A673 (cell line): ENCODE measurements at regions not wholly inside any gene's neighbourhood (a gene's known extent, or its start where the extent isn't known, plus 50 kb on each side); places are given as distances from the start of the nearest gene placed in this dataset.

Experiments used
- BruUV-seq: library from RNA; stranded (reverse); fragments of 400-500 nt; replicated peaks from 2 replicates; lab custom pipeline; 2021; lab: Mats Ljungman, UMichigan
- CTCF ChIA-PET: fragments of 300-600 bp; sonication (Branson Sonifier 250); formaldehyde crosslinking; loops from one replicate; lab custom pipeline; 2022; ENCODE audit warnings: antibody characterized with exemption; lab: Charles Lee
- POLR2A ChIA-PET: fragments of 300-600 bp; sonication (Branson Sonifier 250); formaldehyde crosslinking; loops from one replicate; lab custom pipeline; 2022; ENCODE audit warnings: antibody characterized with exemption; ENCODE audit not compliant: low non-redundant PET; lab: Charles Lee
- DNase-seq: peaks from one replicate; pipeline ENCODE4 v3.0.0-alpha.2; 2015; ENCODE audit warnings: low spot score
- H3K27ac ChIP-seq: fragments of 200-600 bp; sonication (generic); 2 replicates; pipeline ENCODE4 v1.5.1; 2016; ENCODE audit warnings: mixed run types, low read depth, mild to moderate bottlenecking, mixed read lengths, antibody characterized with exemption, low read length; ENCODE audit not compliant: poor library complexity, severe bottlenecking
- H3K27me3 ChIP-seq: fragments of 200-600 bp; sonication (generic); replicated peaks from 2 replicates; pipeline ENCODE4 v1.6.1; 2017; ENCODE audit warnings: mixed run types, low read depth, mild to moderate bottlenecking, mixed read lengths, antibody characterized with exemption, low read length; ENCODE audit not compliant: insufficient read depth, poor library complexity
- H3K36me3 ChIP-seq: fragments of 200-600 bp; sonication (generic); 2 replicates; pipeline ENCODE4 v1.6.1; 2016; ENCODE audit warnings: mixed run types, mild to moderate bottlenecking, mixed read lengths, antibody characterized with exemption, low read length; ENCODE audit not compliant: insufficient read depth, poor library complexity, severe bottlenecking
- H3K4me1 ChIP-seq: fragments of 200-600 bp; sonication (generic); 2 replicates; pipeline ENCODE4 v1.6.1; 2017; ENCODE audit warnings: mixed run types, mild to moderate bottlenecking, mixed read lengths, antibody characterized with exemption, low read length; ENCODE audit not compliant: insufficient read depth, poor library complexity, severe bottlenecking
- H3K4me3 ChIP-seq: fragments of 200-600 bp; sonication (generic); 2 replicates; pipeline ENCODE4 v1.5.1; 2016; ENCODE audit warnings: low read depth, mixed run types, mild to moderate bottlenecking, mixed read lengths, low read length; ENCODE audit not compliant: poor library complexity, severe bottlenecking
- H3K9me3 ChIP-seq: fragments of 200-600 bp; sonication (generic); 2 replicates; pipeline ENCODE4 v1.6.1; 2016; ENCODE audit warnings: mixed run types, low read depth, mild to moderate bottlenecking, mixed read lengths, antibody characterized with exemption, low read length; ENCODE audit not compliant: poor library complexity, severe bottlenecking
- CTCF ChIP-seq: fragments of 300-800, 200-600 bp; sonication (generic); conservative IDR thresholded peaks from 2 replicates; pipeline ENCODE4 v1.5.1; 2017; ENCODE audit warnings: low read depth, mild to moderate bottlenecking, antibody characterized with exemption, low read length, moderate library complexity, mixed read lengths
- EZH2 ChIP-seq: fragments of 200-600 bp; sonication (generic); IDR thresholded peaks from 2 replicates; pipeline ENCODE4 v1.6.1; 2017; ENCODE audit warnings: borderline replicate concordance, low read depth, mild to moderate bottlenecking, mixed read lengths, antibody characterized with exemption, low read length; ENCODE audit not compliant: poor library complexity, severe bottlenecking
- intact Hi-C: fragments of 100-400 bp; cut with micrococcal nuclease; formaldehyde crosslinking; loops from one replicate; pipeline ENCODE4 v1.10.0; 2022; ENCODE audit not compliant: unreplicated experiment

GRCh38 chr14:61614693-61615092 is 80.6 kb upstream of the HIF1A start:
- Histone ChIP-seq H3K27me3 (no peaks in the 10 kb centered on the region), H3K4me3 (no peak overlapping the region), H3K36me3 (no peaks in the 10 kb centered on the region), H3K27ac (no peak overlapping the region), H3K9me3 (no peaks in the 10 kb centered on the region), H3K4me1 (no peaks in the 10 kb centered on the region)
- BruUV-seq: no TSS peak
- intact Hi-C loops: no loop called here
- ChIA-PET CTCF (no interaction called here), POLR2A (no interaction called here)
- DNase-seq: no peak
- TF ChIP-seq EZH2 (no peak), CTCF (no peak)

- H3K9me3 ChIP-seq: no peaks in the 10 kb centered on the region
- ChIA-PET POLR2A (no interaction called here), CTCF (no interaction called here)
- no peaks in the 10 kb centered on the region for H3K36me3 ChIP-seq
- TF ChIP-seq EZH2 (no peak), CTCF (no peak)
- H3K4me1 ChIP-seq: no peaks in the 10 kb centered on the region
- H3K27ac ChIP-seq: no peak overlapping the region
- DNase-seq: no peak
- intact Hi-C loops: no loop called here
- no TSS peak for BruUV-seq
- no peak overlapping the region for H3K4me3 ChIP-seq
- no peaks in the 10 kb centered on the region for H3K27me3 ChIP-seq
Observed at GRCh38 chr14:61615743-61616523, 79.4 kb upstream of the HIF1A start.

- Histone ChIP-seq H3K27me3 (no peaks in the 10 kb centered on the region), H3K9me3 (no peaks in the 10 kb centered on the region), H3K4me3 (no peak overlapping the region), H3K27ac (no peak overlapping the region), H3K36me3 (no peaks in the 10 kb centered on the region), H3K4me1 (no peaks in the 10 kb centered on the region)
- TF ChIP-seq CTCF: no peak
- no peak for TF ChIP-seq EZH2
- DNase-seq: no peak
- ChIA-PET POLR2A (no interaction called here), CTCF (no interaction called here)
- no TSS peak for BruUV-seq
- intact Hi-C loops: no loop called here
Observed at GRCh38 chr14:61616524-61617185, 78.7 kb upstream of the HIF1A start.
